GM21526 (cell line): ENCODE measurements at regions not wholly inside any gene's neighbourhood (a gene's known extent, or its start where the extent isn't known, plus 50 kb on each side); places are given as distances from the start of the nearest gene placed in this dataset.
"Not testable (repeated sequence)": the region's sequence is repeated elsewhere in the genome, so short reads cannot be mapped to it uniquely, and the experiment has no call there.

ENCODE experiments used
- ATAC-seq: cut with Tn5 transposase; IDR thresholded peaks from one replicate; pipeline ENCODE4 v1.9.1; 2021; ENCODE audit warnings: moderate library complexity; ENCODE audit not compliant: unreplicated experiment, low FRiP score

DNA sequence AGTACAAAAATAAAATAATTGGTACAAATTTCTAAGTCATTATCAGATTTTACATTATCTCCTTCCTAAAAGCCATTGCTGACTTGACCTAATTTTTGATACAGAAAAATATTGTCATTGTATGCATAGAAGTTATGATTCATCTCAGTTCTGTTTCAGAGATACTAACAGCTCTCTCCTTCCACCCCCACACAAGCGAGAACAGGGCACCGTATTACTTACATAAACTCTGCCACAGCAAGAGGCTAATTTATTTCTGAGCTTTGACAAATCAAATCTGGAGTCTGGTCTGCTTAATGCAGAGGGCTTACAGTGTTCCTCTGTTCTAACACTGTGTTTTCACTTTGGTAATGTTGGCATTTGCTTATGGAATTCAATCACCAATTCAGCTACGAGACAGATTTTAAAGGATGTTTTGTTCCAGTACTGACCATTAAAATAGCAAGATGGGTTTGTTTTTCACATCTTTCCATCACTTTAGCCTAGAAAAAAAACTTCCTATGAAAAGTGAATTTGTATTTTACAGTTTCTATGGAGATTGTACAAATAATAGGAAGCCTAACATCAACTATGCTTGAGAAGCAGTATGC lies 181.8 kb downstream of the USP46 start:
- ATAC-seq = no peak

DNA sequence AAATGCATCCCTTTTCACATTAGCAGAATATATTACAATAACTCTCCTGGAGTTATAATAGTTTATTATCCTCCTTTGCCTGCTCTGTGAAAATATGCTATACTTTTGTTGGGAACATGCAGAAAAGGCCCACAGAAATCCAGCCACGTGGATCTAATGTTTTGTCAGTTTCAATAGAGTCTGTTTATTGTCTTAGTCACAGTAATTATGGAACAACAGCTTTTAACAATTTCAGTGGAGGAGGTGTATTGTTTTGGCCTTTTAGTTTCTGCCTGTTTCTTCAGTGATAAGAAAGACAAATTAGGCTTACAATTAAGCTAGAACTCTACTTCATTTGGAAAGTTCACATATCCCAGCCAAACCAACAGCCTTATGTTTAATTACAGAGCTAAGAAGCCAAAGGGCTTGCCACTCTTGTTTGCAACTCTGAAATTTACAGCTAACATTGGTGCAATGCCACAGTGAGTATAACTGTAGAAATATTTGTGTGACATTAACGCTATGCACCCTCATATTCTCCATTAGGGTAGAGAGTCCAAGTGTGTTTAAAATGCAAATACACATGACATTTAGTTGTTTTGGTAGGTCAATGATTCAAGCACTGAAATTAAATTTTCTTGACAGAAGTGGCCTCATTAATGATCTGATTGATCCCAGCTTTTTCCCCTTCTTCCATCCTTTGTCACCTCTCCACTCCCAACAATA lies 175.8 kb downstream of the USP46 start:
- no peak for ATAC-seq

DNA sequence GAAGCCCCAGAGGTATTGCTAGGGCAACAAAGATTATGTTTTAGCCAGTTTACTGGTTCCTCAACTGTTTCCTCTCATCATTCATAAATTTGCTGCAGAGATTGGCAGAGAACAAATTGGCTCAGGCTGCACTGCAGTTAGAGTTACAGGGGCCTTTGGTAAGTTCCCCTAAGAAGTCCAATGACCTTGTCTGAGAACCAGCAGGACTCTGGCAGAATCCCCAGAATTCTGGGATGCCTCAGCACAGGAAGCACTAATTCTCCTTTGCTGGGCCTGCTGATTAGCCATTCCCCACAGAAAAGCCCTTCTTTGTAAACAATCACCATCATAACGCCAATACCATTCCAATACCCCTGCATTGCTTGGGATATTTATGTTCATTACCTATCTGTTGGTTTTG lies 151.3 kb downstream of the USP46 start:
- no peak for ATAC-seq

DNA sequence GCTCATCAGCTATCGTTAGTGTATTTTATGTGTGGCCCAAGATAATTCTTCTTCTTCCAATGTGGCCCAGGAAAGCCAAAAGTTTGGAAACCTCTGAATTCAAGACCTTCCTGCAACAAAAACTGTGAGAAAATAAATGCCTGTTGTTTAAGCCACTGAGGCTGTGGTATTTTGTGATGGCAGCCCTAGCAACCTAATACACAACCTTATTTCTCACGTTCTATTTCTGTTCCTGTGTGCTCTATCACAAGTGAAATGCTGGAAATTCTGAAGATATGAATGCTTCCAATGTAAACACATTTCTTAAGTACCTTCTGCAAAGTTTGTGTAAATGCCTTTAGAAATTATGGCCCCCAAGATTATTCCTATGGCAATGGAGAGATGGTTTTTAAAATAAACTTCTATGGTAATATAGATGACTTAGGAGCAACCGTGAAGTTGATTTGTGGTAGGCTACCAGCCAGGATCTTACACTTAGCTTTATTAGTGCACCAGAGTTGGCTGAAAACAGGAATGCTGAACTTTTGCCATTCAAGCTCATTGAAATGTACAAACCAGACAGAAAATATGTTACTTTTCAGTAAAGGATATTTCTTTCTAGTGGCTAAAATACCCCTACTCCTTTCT lies 148.0 kb downstream of the USP46 start:
- no peak for ATAC-seq

DNA sequence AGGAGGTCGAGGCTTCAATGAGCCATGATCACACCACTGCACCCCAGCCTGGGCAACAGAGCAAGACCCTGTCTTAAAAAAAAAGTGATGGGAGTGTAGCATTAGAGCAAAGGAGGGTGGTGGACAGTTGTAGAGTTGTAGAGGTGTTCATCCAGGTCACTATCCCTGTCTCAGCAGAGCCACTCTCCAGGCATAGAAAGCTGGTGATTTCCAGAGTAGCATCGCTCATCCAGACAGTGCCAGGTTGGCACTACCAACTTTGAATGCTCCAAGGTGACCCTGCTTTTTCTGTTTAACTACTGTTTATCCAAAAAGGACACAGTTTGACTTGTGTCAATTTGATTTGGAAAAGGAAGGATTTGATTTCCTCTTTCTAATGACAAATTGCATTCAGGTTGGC lies 147.3 kb downstream of the USP46 start:
- ATAC-seq = no peak

DNA sequence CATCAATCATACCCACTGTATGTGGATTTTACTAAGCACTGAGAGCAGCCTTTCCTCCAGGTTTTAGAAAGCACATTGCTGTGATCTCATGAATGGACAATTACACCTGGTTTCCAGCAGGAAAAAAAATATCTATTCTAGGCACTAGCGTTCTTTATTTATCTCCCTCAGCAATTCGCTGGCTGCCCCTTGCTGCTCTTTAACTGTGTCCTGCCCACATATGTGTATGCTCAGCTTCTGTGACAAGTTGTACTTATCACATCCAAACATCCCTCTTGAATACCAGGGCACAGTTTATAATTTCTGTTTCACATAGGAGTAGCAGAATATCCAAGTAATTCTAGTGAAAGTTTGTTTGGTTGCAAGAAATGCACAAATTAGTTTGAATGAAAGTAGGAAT lies 146.8 kb downstream of the USP46 start:
- ATAC-seq = no peak

DNA sequence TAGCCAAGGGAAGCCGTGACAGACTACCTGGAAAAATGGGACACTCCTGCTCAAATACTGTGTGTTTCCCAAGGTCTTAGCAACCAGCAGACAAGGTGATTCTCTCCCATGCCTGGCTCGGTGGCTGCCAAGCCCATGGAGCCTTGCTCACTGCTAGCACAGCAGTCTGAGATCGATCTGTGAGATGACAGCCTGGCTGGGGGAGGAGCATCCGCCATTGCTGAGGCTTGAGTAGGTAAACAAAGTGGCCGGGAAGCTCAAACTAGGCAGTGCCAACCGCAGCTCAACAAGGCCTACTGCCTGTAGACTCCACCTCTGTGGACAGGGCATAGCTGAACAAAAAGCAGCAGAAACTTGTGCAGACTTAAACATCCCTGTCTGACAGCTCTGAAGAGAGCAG lies 137.0 kb downstream of the USP46 start:
- not testable (repeated sequence) for ATAC-seq

DNA sequence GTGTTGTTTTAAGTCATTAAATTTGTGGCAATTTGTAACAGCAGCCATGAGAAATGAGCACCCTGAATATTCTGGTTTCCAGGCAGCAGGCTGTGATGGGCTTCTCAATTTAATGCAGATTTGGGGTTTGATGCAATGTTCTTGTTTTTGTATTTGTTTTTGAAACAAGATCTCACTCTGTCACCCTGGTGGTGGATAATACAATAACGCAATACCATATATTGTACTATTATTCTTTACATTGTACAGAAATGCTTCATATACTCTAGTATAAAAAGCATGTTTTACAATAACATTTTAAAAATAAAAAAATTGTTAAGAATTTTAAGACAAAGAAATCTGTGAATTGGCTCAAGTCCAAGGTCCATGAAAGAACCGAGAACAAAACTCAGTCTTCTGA lies 129.1 kb downstream of the USP46 start:
- ATAC-seq = no peak

DNA sequence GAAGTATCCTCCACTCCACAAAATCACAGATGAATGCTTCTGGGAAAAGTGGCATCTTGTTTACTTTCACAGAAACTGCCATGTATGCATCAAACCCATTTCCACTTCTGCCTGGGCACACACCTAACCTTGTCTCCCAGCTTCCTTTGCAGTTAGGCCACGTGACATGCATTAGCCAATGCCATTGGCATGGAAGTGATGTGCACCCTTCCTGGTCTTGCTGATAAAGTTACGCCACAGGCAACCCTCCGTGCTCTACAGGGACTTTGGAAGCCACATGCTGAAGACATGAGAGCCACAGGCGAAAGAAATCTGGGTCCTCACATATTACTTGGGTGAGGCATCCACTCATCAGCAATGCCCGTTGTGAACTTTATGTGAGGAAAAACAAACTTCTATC lies 123.3 kb downstream of the USP46 start:
- no peak for ATAC-seq
